ENCODE measurements at regions not wholly inside any gene's neighbourhood (a gene's known extent, or its start where the extent isn't known, plus 50 kb on each side); places are given as distances from the start of the nearest gene placed in this dataset.

DNA sequence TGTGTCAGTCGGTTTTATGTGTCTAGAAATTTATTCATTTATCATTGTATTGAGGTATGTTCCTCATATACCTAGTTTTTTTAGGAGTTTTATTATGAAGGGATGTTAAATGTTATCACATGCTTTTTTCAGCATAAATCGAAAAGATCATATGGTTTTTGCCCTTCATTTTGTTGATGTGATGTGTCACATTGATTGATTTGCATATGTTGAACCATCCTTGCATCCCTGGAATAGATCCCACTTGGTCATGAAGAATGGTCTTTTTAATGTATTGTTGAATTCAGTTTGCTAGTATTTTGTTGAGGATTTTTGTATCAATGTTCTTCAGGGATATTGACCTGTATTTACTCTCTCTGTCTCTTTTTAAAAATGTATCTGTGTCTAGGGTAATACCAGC, 230.3 kb downstream of the RAP2B start:
- TF ChIP-seq POLR2A (IDR thresholded peaks at IDR 0.05) (no peak), POLR2AphosphoS5 (IDR thresholded peaks at IDR 0.05) (no peak)
- TF ChIP-seq, protein P1, sequence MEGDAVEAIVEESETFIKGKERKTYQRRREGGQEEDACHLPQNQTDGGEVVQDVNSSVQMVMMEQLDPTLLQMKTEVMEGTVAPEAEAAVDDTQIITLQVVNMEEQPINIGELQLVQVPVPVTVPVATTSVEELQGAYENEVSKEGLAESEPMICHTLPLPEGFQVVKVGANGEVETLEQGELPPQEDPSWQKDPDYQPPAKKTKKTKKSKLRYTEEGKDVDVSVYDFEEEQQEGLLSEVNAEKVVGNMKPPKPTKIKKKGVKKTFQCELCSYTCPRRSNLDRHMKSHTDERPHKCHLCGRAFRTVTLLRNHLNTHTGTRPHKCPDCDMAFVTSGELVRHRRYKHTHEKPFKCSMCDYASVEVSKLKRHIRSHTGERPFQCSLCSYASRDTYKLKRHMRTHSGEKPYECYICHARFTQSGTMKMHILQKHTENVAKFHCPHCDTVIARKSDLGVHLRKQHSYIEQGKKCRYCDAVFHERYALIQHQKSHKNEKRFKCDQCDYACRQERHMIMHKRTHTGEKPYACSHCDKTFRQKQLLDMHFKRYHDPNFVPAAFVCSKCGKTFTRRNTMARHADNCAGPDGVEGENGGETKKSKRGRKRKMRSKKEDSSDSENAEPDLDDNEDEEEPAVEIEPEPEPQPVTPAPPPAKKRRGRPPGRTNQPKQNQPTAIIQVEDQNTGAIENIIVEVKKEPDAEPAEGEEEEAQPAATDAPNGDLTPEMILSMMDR (IDR thresholded peaks at IDR 0.05) = no peak
- H3K4me1 ChIP-seq = no peaks in the 10 kb centered on the region
- intact Hi-C loops (cut with DNase I; ENCODE audit: low total_unique reads) = loop anchor here (10.0 kb wide), 1 partner anchor 408 kb away; no protein-coding TSS in a partner anchor
- peaks cover 0 to 23% of the 10 kb centered on the region in 2 donors for H3K9me3 ChIP-seq
- DNase-seq (ENCODE audit: low spot score in 2 of 2) = no peak
- H3K36me3 ChIP-seq = no peaks in the 10 kb centered on the region
- H3K27ac ChIP-seq = no peak overlapping the region
- H3K4me3 ChIP-seq = no peak overlapping the region
- H3K27me3 ChIP-seq = no peaks in the 10 kb centered on the region

DNA sequence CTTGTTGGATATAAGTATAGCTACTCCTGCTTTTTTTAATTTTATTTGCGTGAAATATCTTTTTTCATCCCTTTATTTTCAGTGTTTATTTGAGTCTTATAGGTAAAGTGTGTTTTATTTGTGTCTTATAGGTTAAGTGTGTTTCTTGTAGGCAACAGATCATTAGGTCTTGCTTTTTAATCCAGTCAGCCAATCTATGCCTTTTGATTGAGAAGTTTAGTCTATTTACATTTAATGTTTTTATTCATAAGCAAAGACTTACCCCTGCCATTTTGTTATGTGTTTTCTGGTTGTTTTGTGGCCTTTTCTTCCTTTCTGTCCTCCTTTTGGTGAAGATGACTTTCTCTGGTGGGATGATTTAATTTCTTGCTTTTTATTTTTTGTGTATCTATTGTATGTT, 232.0 kb downstream of the RAP2B start:
- Histone ChIP-seq H3K27me3 (no peaks in the 10 kb centered on the region), H3K9me3 (peaks cover 0 to 23% of the 10 kb centered on the region in 2 donors), H3K36me3 (no peaks in the 10 kb centered on the region), H3K4me1 (no peaks in the 10 kb centered on the region), H3K4me3 (no peak overlapping the region), H3K27ac (no peak overlapping the region)
- DNase-seq (ENCODE audit: low spot score in 2 of 2) = no peak
- no peak for TF ChIP-seq POLR2AphosphoS5 (IDR thresholded peaks at IDR 0.05)
- no peak for TF ChIP-seq POLR2A (IDR thresholded peaks at IDR 0.05)
- TF ChIP-seq, protein P1 (IDR thresholded peaks at IDR 0.05) = no peak
- intact Hi-C loops (cut with DNase I; ENCODE audit: low total_unique reads) = loop anchor here (10.0 kb wide), 1 partner anchor 409 kb away; no protein-coding TSS in a partner anchor

DNA sequence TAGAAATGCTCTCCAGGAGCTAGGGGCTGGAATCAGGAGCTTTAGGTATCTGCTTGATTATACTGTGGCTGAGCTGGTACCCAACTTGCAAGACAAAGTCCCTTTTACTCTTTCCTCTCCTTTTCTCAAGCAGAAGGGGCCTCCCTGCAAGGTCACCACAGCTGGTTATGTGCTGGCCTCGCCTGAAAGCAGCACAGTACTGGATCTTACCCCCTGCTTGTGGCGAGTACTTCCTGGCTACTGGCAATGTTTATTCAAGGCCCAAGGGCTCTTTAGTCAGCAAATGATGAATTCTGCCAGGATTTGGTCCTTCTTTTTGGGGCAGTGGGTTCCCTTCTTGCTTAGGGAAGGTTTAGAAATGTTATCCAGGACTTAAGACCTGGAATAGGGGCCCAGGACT, 234.6 kb downstream of the RAP2B start:
- Histone ChIP-seq H3K4me1 (no peaks in the 10 kb centered on the region), H3K4me3 (no peak overlapping the region), H3K36me3 (no peaks in the 10 kb centered on the region), H3K27me3 (no peaks in the 10 kb centered on the region), H3K27ac (no peak overlapping the region), H3K9me3 (peaks cover 0 to 23% of the 10 kb centered on the region in 2 donors)
- TF ChIP-seq, protein P1 (IDR thresholded peaks at IDR 0.05) = no peak
- TF ChIP-seq POLR2A (IDR thresholded peaks at IDR 0.05) (no peak), POLR2AphosphoS5 (IDR thresholded peaks at IDR 0.05) (no peak)
- no peak for DNase-seq (ENCODE audit: low spot score in 2 of 2)
- intact Hi-C loops (cut with DNase I; ENCODE audit: low total_unique reads) = loop anchor here (10.0 kb wide), 1 partner anchor 412 kb away; no protein-coding TSS in a partner anchor

DNA sequence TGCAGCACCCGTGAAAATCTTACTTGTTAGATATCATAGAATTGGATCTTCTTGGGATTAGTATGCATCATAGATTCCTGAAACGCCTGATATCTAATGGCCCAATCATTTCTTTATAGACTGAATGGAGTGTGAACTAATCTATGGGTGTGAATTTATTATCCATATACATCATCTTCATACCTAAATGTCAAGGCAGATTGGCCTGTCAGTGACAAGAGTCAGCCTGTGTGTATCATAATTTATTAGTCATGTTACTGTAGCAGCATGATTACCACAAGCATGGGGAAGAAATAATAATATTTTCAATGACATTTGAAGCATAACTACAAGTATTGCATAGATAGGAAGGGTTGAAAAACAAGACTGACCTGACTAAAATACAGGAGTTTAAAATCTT, 235.8 kb downstream of the RAP2B start:
- H3K9me3 ChIP-seq = peaks cover 0 to 16% of the 10 kb centered on the region in 2 donors
- no peaks in the 10 kb centered on the region for H3K27me3 ChIP-seq
- no peak for DNase-seq (ENCODE audit: low spot score in 2 of 2)
- H3K4me1 ChIP-seq = no peaks in the 10 kb centered on the region
- no peak overlapping the region for H3K4me3 ChIP-seq
- H3K27ac ChIP-seq = no peak overlapping the region
- no peaks in the 10 kb centered on the region for H3K36me3 ChIP-seq
- intact Hi-C loops (cut with DNase I; ENCODE audit: low total_unique reads) = loop anchor here (10.0 kb wide), 1 partner anchor 413 kb away; no protein-coding TSS in a partner anchor
- no peak for TF ChIP-seq POLR2AphosphoS5 (IDR thresholded peaks at IDR 0.05)
- no peak for TF ChIP-seq POLR2A (IDR thresholded peaks at IDR 0.05)
- TF ChIP-seq, protein P1 (IDR thresholded peaks at IDR 0.05) = no peak

DNA sequence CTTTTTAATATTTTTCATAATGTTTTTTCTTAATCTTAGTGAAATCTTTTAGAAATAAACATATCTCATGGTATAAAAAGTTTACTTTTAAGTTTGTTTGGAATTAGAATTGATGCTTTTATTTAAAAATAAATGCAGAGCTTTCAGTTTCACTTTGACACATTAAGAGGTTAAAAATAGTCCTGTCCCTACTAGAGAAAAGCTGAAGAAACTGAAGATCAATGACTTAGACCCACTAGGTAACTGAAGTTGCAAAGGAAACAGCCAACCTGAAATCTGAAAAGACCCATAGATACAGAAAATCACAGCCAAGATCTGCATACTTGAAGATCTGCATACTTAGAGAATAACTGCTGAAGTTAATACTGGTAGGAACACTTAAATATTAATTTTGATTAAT, 237.6 kb downstream of the RAP2B start:
- no peaks in the 10 kb centered on the region for H3K36me3 ChIP-seq
- TF ChIP-seq POLR2A (IDR thresholded peaks at IDR 0.05) (no peak), POLR2AphosphoS5 (IDR thresholded peaks at IDR 0.05) (no peak)
- TF ChIP-seq, protein P1 (IDR thresholded peaks at IDR 0.05) = no peak
- H3K27me3 ChIP-seq = no peaks in the 10 kb centered on the region
- H3K4me1 ChIP-seq = no peaks in the 10 kb centered on the region
- intact Hi-C loops (cut with DNase I; ENCODE audit: low total_unique reads) = loop anchor here (10.0 kb wide), 1 partner anchor 415 kb away; no protein-coding TSS in a partner anchor
- no peak for DNase-seq (ENCODE audit: low spot score in 2 of 2)
- H3K27ac ChIP-seq = no peak overlapping the region
- peaks cover 0 to under 1% of the 10 kb centered on the region in 2 donors for H3K9me3 ChIP-seq
- H3K4me3 ChIP-seq = no peak overlapping the region

Data from breast epithelium (tissue), 4 donors.